K562 (cell line): ENCODE measurements at regions not wholly inside any gene's neighbourhood (a gene's known extent, or its start where the extent isn't known, plus 50 kb on each side); places are given as distances from the start of the nearest gene placed in this dataset.

Experiments
- ATAC-seq: fragments of 200-7000 bp; cut with Tn5 transposase; 3 replicates; pipeline ENCODE4 v1.9.1; 2020; ENCODE audit warnings: moderate library complexity
- BruUV-seq: library from RNA; stranded (reverse); fragments of 400-500 nt; replicated peaks from 2 replicates; lab custom pipeline; 2021; lab: Mats Ljungman, UMichigan
- CTCF ChIA-PET: fragments of 300-600 bp; formaldehyde crosslinking; extraction: SDS; loops from one replicate; lab custom pipeline; 2021; ENCODE audit warnings: low intra/inter-chr PET ratio; lab: Yijun Ruan, JAX
- POLR2A ChIA-PET: fragments of 300-600, 350-650 bp; sonication (Branson Sonifier 250); formaldehyde crosslinking; extraction: SDS; loops from one replicate; lab custom pipeline; 2021; ENCODE audit warnings: antibody characterized with exemption, inconsistent platforms; lab: Yijun Ruan, JAX
- DNase-seq, 4 experiments: peaks; one replicate each; pipeline versions ENCODE4 v3.0.0 to v3.0.0-alpha.2; 2011 to 2018; ENCODE audit warnings: low spot score in 3 of 4, mixed read lengths in 3 of 4; ENCODE audit errors: extremely low read depth in 1 of 4
- FAIRE-seq: peaks from 2 replicates; lab custom pipeline; 2011; peaks lifted over from hg19 to GRCh38; lab: Jason Lieb, UNC
- H2AFZ ChIP-seq: 2 replicates; pipeline ENCODE4 v1.6.0; 2011; ENCODE audit warnings: low read depth, low read length, control low read depth, inconsistent platforms
- H3K27ac ChIP-seq: fragments of 200-600 bp; 3 replicates; pipeline ENCODE4 v1.8.0; 2011; ENCODE audit warnings: low read depth, mild to moderate bottlenecking, control low read depth, inconsistent platforms, low read length, moderate library complexity, mixed read lengths; ENCODE audit errors: extremely low read depth
- H3K27me3 ChIP-seq, 2 experiments: fragments of 300-600 bp in 1 of 2; 2 replicates in 1 of 2; 3 replicates in 1 of 2; pipeline versions ENCODE4 v1.6.0 to v1.8.0; 2011; ENCODE audit warnings: inconsistent platforms in 2 of 2, low read length in 2 of 2, mild to moderate bottlenecking in 1 of 2, mixed read lengths in 1 of 2, moderate library complexity in 1 of 2; ENCODE audit not compliant: control insufficient read depth in 2 of 2, insufficient read depth in 2 of 2
- H3K36me3 ChIP-seq: fragments of 300-600 bp; 3 replicates; pipeline ENCODE4 v1.8.0; 2011; ENCODE audit warnings: mild to moderate bottlenecking, low read length, inconsistent platforms; ENCODE audit not compliant: control insufficient read depth, insufficient read depth
- H3K4me1 ChIP-seq, 2 experiments: fragments of 200-600 bp in 1 of 2; replicated peaks in 1 of 2; 2 replicates in 1 of 2; 3 replicates in 1 of 2; pipeline versions ENCODE4 v1.5.1 to v1.8.0; 2011; ENCODE audit warnings: inconsistent platforms in 2 of 2, low read length in 2 of 2, mild to moderate bottlenecking in 1 of 2, mixed read lengths in 1 of 2, moderate library complexity in 1 of 2; ENCODE audit not compliant: control insufficient read depth in 2 of 2, insufficient read depth in 2 of 2
- H3K4me2 ChIP-seq: 2 replicates; pipeline ENCODE4 v1.6.1; 2011; ENCODE audit warnings: low read length, control low read depth, inconsistent platforms, mixed read lengths; ENCODE audit not compliant: insufficient read depth
- H3K4me3 ChIP-seq: fragments of 200-600 bp; sonication (generic), shearing (Covaris generic); 2 replicates; pipeline ENCODE4 v1.5.1; 2016; ENCODE audit warnings: control low read depth, inconsistent platforms
- H3K79me2 ChIP-seq: fragments of 200-600 bp; 3 replicates; pipeline ENCODE4 v1.8.0; 2011; ENCODE audit warnings: low read length, inconsistent platforms; ENCODE audit not compliant: control insufficient read depth, insufficient read depth
- H3K9ac ChIP-seq, 2 experiments: 2 replicates each; pipeline versions ENCODE4 v1.6.0 to v1.6.1; 2011; ENCODE audit warnings: low read depth in 2 of 2, low read length in 2 of 2, control low read depth in 1 of 2, inconsistent platforms in 1 of 2, mild to moderate bottlenecking in 1 of 2, mixed read lengths in 1 of 2; ENCODE audit not compliant: insufficient read depth in 1 of 2
- H3K9me1 ChIP-seq: one replicate; pipeline ENCODE4 v1.6.0; 2011; ENCODE audit warnings: inconsistent platforms, mild to moderate bottlenecking, low read length, moderate library complexity; ENCODE audit not compliant: control insufficient read depth, insufficient read depth
- H3K9me3 ChIP-seq: replicated peaks from 2 replicates; pipeline ENCODE4 v1.5.1; 2011; ENCODE audit warnings: low read depth, low read length, inconsistent platforms; ENCODE audit not compliant: control insufficient read depth, insufficient read depth
- H4K20me1 ChIP-seq: replicated peaks from 2 replicates; pipeline ENCODE4 v1.6.1; 2011; ENCODE audit warnings: low read length, inconsistent platforms, mixed read lengths; ENCODE audit not compliant: control insufficient read depth, insufficient read depth
- ARNT ChIP-seq, 2 experiments: fragments of 450-650 bp; IDR thresholded peaks; 2 replicates each; pipeline ENCODE4 v1.6.1; 2016; ENCODE audit warnings: mild to moderate bottlenecking in 1 of 2
- CAMTA2 ChIP-seq: fragments of 250-450 bp; sonication (Bioruptor Pico); conservative IDR thresholded peaks from 2 replicates; pipeline ENCODE4 v1.5.1; 2022
- CLOCK ChIP-seq: fragments of 250-450 bp; sonication (Bioruptor Pico); IDR thresholded peaks from 2 replicates; pipeline ENCODE4 v1.4.0; 2020; ENCODE audit warnings: mild to moderate bottlenecking, moderate library complexity, borderline replicate concordance
- MNT ChIP-seq, 2 experiments: fragments of 450-650 bp; conservative IDR thresholded peaks; 2 replicates each; pipeline ENCODE4 v1.6.1; 2017; ENCODE audit warnings: mild to moderate bottlenecking in 2 of 2, moderate library complexity in 2 of 2
- PHF20 ChIP-seq: fragments of 450-650 bp; IDR thresholded peaks from 2 replicates; pipeline ENCODE4 v1.6.1; 2018; ENCODE audit not compliant: partially characterized antibody
- SMAD4 ChIP-seq: fragments of 250-450 bp; sonication (Bioruptor Pico); conservative IDR thresholded peaks from 2 replicates; pipeline ENCODE4 v1.8.0; 2021; ENCODE audit warnings: inconsistent platforms, mild to moderate bottlenecking, moderate library complexity
- ZBTB12 ChIP-seq: fragments of 250-450 bp; sonication (Bioruptor Pico); IDR thresholded peaks from 2 replicates; pipeline ENCODE4 v1.4.0; 2020
- ZBTB34 ChIP-seq: fragments of 250-450 bp; sonication (Bioruptor Pico); IDR thresholded peaks from 2 replicates; pipeline ENCODE4 v1.8.0; 2021; ENCODE audit warnings: mild to moderate bottlenecking, moderate library complexity
- ZC3H8 ChIP-seq: fragments of 450-650 bp; IDR thresholded peaks from 2 replicates; pipeline ENCODE4 v1.6.1; 2017
- WGBS: fragments of 100-300 bp; shearing (Covaris generic); methylation state at CpG from one replicate; pipeline ENCODE4 v1.1.6; 2016; ENCODE audit warnings: low coverage, mixed read lengths; ENCODE audit not compliant: insufficient coverage; ENCODE audit errors: missing lambda C conversion rate; 5-methylcytosine and 5-hydroxymethylcytosine counted together
- in situ Hi-C: fragments of 300-500 bp; cut with MboI; formaldehyde crosslinking; loops from 4 replicates; pipeline ENCODE4 v1.15.0; 2018; ENCODE audit warnings: inconsistent platforms, mixed read lengths
- intact Hi-C: fragments of 100-400 bp; cut with micrococcal nuclease; formaldehyde crosslinking; loops from 2 replicates; pipeline ENCODE4 v1.14.2; 2022

- CTCF ChIA-PET = no interaction called here
Measured at GRCh38 chr1:189769448-189769847, 708.2 kb downstream of the BRINP3 start.

More at GRCh38 chr1:189769448-189769847, 708.2 kb downstream of the BRINP3 start:
- H3K4me2 ChIP-seq = no peak overlapping the region
- H3K9me3 ChIP-seq = no peaks in the 10 kb centered on the region
- 0% methylated on average over 3 of the region's 3 CpGs for WGBS
- intact Hi-C loops (no loop called here), in situ Hi-C loops (no loop called here)
- ATAC-seq (no peak), DNase-seq (no peak), FAIRE-seq (no peak)
- no peaks in the 10 kb centered on the region for H3K36me3 ChIP-seq
- no peaks in the 10 kb centered on the region for H3K79me2 ChIP-seq
- H3K9me1 ChIP-seq = no peaks in the 10 kb centered on the region
- no TSS peak for BruUV-seq
- no peak overlapping the region for H2AFZ ChIP-seq
- no peak overlapping the region for H3K9ac ChIP-seq
- no peaks in the 10 kb centered on the region for H4K20me1 ChIP-seq
- no peak for TF ChIP-seq ARNT (IDR thresholded peaks at IDR 0.05)
- no peak for TF ChIP-seq ZBTB34 (CRISPR knock-in tag)
- TF ChIP-seq MNT (conservative IDR thresholded peaks at IDR 0.05) = no peak
- TF ChIP-seq CAMTA2 (CRISPR knock-in tag) = no peak
- no peak for TF ChIP-seq PHF20
- no peak for TF ChIP-seq SMAD4 (CRISPR knock-in tag)
- TF ChIP-seq CLOCK (CRISPR knock-in tag) = no peak
- no peak for TF ChIP-seq ZBTB12 (CRISPR knock-in tag)
- TF ChIP-seq ZC3H8 = no peak
- H3K4me1 ChIP-seq = no peaks in the 10 kb centered on the region
- H3K27me3 ChIP-seq = no peaks in the 10 kb centered on the region
- no peak overlapping the region for H3K27ac ChIP-seq
- no peak overlapping the region for H3K4me3 ChIP-seq
- POLR2A ChIA-PET = no interaction called here
